Stomach (tissue), 8 donors: ENCODE measurements at regions not wholly inside any gene's neighbourhood (a gene's known extent, or its start where the extent isn't known, plus 50 kb on each side); places are given as distances from the start of the nearest gene placed in this dataset.

ENCODE experiments used
- DNase-seq, 2 donors: peaks; one replicate each; pipeline versions ENCODE4 v3.0.0 to v3.0.0-alpha.2; 2013 to 2019
- H3K27ac ChIP-seq, 5 donors: fragments of 200-600 bp in 4 of 5; sonication (generic) in 4 of 5; one replicate each; pipeline ENCODE4 v1.5.1; 2013 to 2019; ENCODE audit warnings: mild to moderate bottlenecking in 1 of 5, moderate library complexity in 1 of 5
- H3K27me3 ChIP-seq, 3 donors: fragments of 200-600 bp; sonication (generic); one replicate each; pipeline ENCODE4 v1.5.1; 2017 to 2019; ENCODE audit warnings: mixed run types in 1 of 3
- H3K36me3 ChIP-seq, 4 donors: fragments of 200-600 bp; sonication (generic); 1 replicate in 3 of 4; 2 replicates in 1 of 4; pipeline ENCODE4 v1.5.1; 2016 to 2019
- H3K4me1 ChIP-seq, 4 donors: fragments of 200-600 bp; sonication (generic); one replicate each; pipeline ENCODE4 v1.5.1; 2016 to 2019
- H3K4me3 ChIP-seq, 4 donors: fragments of 200-600 bp; sonication (generic) in 3 of 4; one replicate each; pipeline ENCODE4 v1.5.1; 2016 to 2019; ENCODE audit warnings: mild to moderate bottlenecking in 1 of 4
- H3K9me3 ChIP-seq, 4 donors: fragments of 200-600 bp; sonication (generic); one replicate each; pipeline ENCODE4 v1.5.1; 2016 to 2019
- EP300 ChIP-seq: sonication (generic); formaldehyde crosslinking; IDR thresholded peaks from one replicate; pipeline ENCODE4 v1.6.1; 2017; ENCODE audit warnings: antibody characterized with exemption
- POLR2A ChIP-seq, 4 donors: fragments of 450-650 bp; IDR thresholded peaks; one replicate each; pipeline ENCODE4 v1.6.1; 2016; ENCODE audit warnings: antibody characterized with exemption in 4 of 4, control low read depth in 2 of 4, mild to moderate bottlenecking in 1 of 4, moderate library complexity in 1 of 4
- POLR2AphosphoS5 ChIP-seq, 3 donors: sonication (generic); formaldehyde crosslinking; IDR thresholded peaks; one replicate each; pipeline ENCODE4 v1.6.1; 2016; ENCODE audit warnings: antibody characterized with exemption in 3 of 3
- WGBS, 5 donors: extraction: QIAGEN DNeasy Blood & Tissue Kit in 3 of 5; methylation state at CpG; one replicate each; pipeline versions ENCODE4 v1.1.5 to v1.1.7; 2013 to 2018; 5-methylcytosine and 5-hydroxymethylcytosine counted together
- intact Hi-C: fragments of 100-400 bp; cut with DNase I; formaldehyde crosslinking; loops from one replicate; pipeline ENCODE4 v1.15.1; 2023; ENCODE audit warnings: low total_unique reads
- TF ChIP-seq, protein P1 (sequence below), 7 experiments: fragments of 450-650 bp in 4 of 7; fragments of 200-600 bp in 3 of 7; sonication (generic) in 3 of 7; IDR thresholded peaks; one replicate each; pipeline ENCODE4 v1.5.1; 2016 to 2019; ENCODE audit warnings: antibody characterized with exemption in 7 of 7, control low read depth in 2 of 7, mild to moderate bottlenecking in 1 of 7
- donor health status: healthy with polysubstance abuse.
- donor health status: Bipolar disorder and iron deficiency.
- donor health status: healthy.

- H3K27ac ChIP-seq: peak overlapping the region in 2 of 5 donors; percentile 2 to 9
- H3K4me1 ChIP-seq: peaks cover 0 to 30% (median 15%) of the 10 kb centered on the region in 4 donors
- peak in 1 of 2 donors; percentile 39 for DNase-seq
- H3K4me3 ChIP-seq: no peak overlapping the region
- 26 to 46% (median 35%) methylated on average over 5 of the region's 5 CpGs for WGBS, 5 donors
- TF ChIP-seq POLR2AphosphoS5 (IDR thresholded peaks at IDR 0.05) (peak in 1 of 3 donors; percentile 24), EP300 (no peak)
- no peaks in the 10 kb centered on the region for H3K27me3 ChIP-seq
- no peaks in the 10 kb centered on the region for H3K9me3 ChIP-seq
- intact Hi-C loops: loop anchor here (5.0 kb wide), 2 partner anchors 104 to 294 kb away; no protein-coding TSS in a partner anchor
- no peaks in the 10 kb centered on the region for H3K36me3 ChIP-seq
These were observed 147.4 kb downstream of the BBOX1 start for GRCh38 chr11:27187848-27188621.

DNA sequence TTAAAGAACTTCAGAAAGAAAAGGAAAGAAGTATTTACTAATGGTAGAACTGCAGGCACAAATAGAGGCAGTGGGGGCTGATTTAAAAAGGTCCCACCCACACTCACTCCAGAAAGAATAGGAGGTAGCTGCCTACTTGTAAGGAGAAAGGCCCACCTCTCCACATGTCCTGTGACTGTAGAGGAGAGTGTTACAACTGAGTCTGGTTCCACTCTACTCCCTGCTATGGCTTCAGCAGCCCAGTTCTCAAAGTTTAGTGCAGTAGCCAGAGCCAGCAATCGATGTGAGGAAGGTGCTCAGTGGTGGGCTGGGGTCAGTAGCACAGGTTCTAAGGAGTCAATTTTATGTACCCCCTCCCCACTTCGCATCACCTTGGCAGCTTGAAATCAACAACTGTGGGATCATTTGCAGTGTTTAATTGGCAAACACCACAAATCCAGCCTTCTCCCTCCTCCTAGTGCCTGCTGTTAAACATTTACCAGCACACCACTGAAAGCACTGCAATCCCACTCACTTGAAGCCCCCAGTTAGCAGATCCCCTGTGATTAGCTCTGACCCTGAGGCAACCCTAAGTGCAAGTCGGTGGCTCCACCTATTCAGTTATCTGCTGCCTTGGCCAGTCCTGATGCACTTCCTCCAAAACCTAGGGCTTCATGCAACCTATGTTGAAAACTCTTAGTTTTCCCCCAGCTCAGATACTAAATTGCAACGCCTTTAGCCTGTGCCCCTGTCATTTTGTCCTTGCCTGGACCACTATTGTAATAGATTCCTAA, 146.6 kb downstream of the BBOX1 start:
- Histone ChIP-seq H3K9me3 (no peaks in the 10 kb centered on the region), H3K27ac (peak overlapping the region in 2 of 5 donors; percentile 2 to 9), H3K27me3 (no peaks in the 10 kb centered on the region), H3K36me3 (no peaks in the 10 kb centered on the region), H3K4me3 (no peak overlapping the region), H3K4me1 (peaks cover 0 to 30% (median 15%) of the 10 kb centered on the region in 4 donors)
- DNase-seq: peak in 1 of 2 donors; percentile 28
- intact Hi-C loops: loop anchor here (5.0 kb wide), 2 partner anchors 105 to 295 kb away; no protein-coding TSS in a partner anchor
- WGBS, 5 donors: 20 to 48% (median 31%) methylated on average over 4 of the region's 4 CpGs
- TF ChIP-seq POLR2A (IDR thresholded peaks at IDR 0.05): no peak
- TF ChIP-seq, protein P1, sequence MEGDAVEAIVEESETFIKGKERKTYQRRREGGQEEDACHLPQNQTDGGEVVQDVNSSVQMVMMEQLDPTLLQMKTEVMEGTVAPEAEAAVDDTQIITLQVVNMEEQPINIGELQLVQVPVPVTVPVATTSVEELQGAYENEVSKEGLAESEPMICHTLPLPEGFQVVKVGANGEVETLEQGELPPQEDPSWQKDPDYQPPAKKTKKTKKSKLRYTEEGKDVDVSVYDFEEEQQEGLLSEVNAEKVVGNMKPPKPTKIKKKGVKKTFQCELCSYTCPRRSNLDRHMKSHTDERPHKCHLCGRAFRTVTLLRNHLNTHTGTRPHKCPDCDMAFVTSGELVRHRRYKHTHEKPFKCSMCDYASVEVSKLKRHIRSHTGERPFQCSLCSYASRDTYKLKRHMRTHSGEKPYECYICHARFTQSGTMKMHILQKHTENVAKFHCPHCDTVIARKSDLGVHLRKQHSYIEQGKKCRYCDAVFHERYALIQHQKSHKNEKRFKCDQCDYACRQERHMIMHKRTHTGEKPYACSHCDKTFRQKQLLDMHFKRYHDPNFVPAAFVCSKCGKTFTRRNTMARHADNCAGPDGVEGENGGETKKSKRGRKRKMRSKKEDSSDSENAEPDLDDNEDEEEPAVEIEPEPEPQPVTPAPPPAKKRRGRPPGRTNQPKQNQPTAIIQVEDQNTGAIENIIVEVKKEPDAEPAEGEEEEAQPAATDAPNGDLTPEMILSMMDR (IDR thresholded peaks at IDR 0.05): no peak
- no peak for TF ChIP-seq EP300
- no peak for TF ChIP-seq POLR2AphosphoS5 (IDR thresholded peaks at IDR 0.05)

GRCh38 chr11:27186580-27186979, 146.0 kb downstream of the BBOX1 start:
- Histone ChIP-seq H3K9me3 (no peaks in the 10 kb centered on the region), H3K27me3 (no peaks in the 10 kb centered on the region), H3K27ac (no peak overlapping the region), H3K4me1 (peaks cover 0 to 30% (median 15%) of the 10 kb centered on the region in 4 donors), H3K36me3 (no peaks in the 10 kb centered on the region), H3K4me3 (no peak overlapping the region)
- intact Hi-C loops: loop anchor here (5.0 kb wide), 2 partner anchors 106 to 296 kb away; no protein-coding TSS in a partner anchor
- TF ChIP-seq EP300 (no peak), POLR2A (IDR thresholded peaks at IDR 0.05) (no peak), POLR2AphosphoS5 (IDR thresholded peaks at IDR 0.05) (no peak)
- TF ChIP-seq, protein P1 (IDR thresholded peaks at IDR 0.05): no peak
- DNase-seq: no peak

GRCh38 chr11:27184458-27185312, 144.1 kb downstream of the BBOX1 start:
- Histone ChIP-seq H3K4me1 (peaks cover 0 to 30% (median 15%) of the 10 kb centered on the region in 4 donors), H3K27ac (no peak overlapping the region), H3K4me3 (no peak overlapping the region), H3K36me3 (no peaks in the 10 kb centered on the region), H3K27me3 (no peaks in the 10 kb centered on the region), H3K9me3 (no peaks in the 10 kb centered on the region)
- TF ChIP-seq POLR2A (IDR thresholded peaks at IDR 0.05) (no peak), EP300 (no peak), POLR2AphosphoS5 (IDR thresholded peaks at IDR 0.05) (no peak)
- TF ChIP-seq, protein P1 (IDR thresholded peaks at IDR 0.05): no peak
- 78 to 84% (median 80%) methylated on average over 6 of the region's 6 CpGs for WGBS, 5 donors
- DNase-seq: no peak
- intact Hi-C loops: loop anchor here (5.0 kb wide), 2 partner anchors 108 to 298 kb away; no protein-coding TSS in a partner anchor
